ENCODE measurements at regions not wholly inside any gene's neighbourhood (a gene's known extent, or its start where the extent isn't known, plus 50 kb on each side); places are given as distances from the start of the nearest gene placed in this dataset.

GRCh38 chr17:77814091-77814772 is 144.3 kb upstream of the TNRC6C start:
- Histone ChIP-seq H3K27ac (no peak overlapping the region), H3K4me1 (peaks cover 23% of the 10 kb centered on the region), H3K9me3 (no peaks in the 10 kb centered on the region), H3K27me3 (no peaks in the 10 kb centered on the region), H3K4me3 (no peak overlapping the region), H3K36me3 (no peaks in the 10 kb centered on the region)
- DNase-seq (ENCODE audit: extremely low spot score in 2 of 2): no peak
- intact Hi-C loops (cut with DNase I): no loop called here
- TF ChIP-seq POLR2AphosphoS5 (IDR thresholded peaks at IDR 0.05; ENCODE audit: insufficient read depth in 1 of 2, low read depth in 1 of 2): no peak
- TF ChIP-seq CTCF (IDR thresholded peaks at IDR 0.05): no peak
- no peak for TF ChIP-seq POLR2A (IDR thresholded peaks at IDR 0.05)

GRCh38 chr17:77815127-77815905 is 143.2 kb upstream of the TNRC6C start:
- no peak for DNase-seq (ENCODE audit: extremely low spot score in 2 of 2)
- Histone ChIP-seq H3K9me3 (no peaks in the 10 kb centered on the region), H3K4me3 (no peak overlapping the region), H3K27me3 (no peaks in the 10 kb centered on the region), H3K27ac (no peak overlapping the region), H3K36me3 (no peaks in the 10 kb centered on the region), H3K4me1 (peaks cover 19% of the 10 kb centered on the region)
- TF ChIP-seq POLR2A (IDR thresholded peaks at IDR 0.05) (no peak), CTCF (IDR thresholded peaks at IDR 0.05) (no peak), POLR2AphosphoS5 (IDR thresholded peaks at IDR 0.05; ENCODE audit: insufficient read depth in 1 of 2, low read depth in 1 of 2) (no peak)
- intact Hi-C loops (cut with DNase I): no loop called here

- Histone ChIP-seq H3K4me3 (no peak overlapping the region), H3K27ac (no peak overlapping the region), H3K4me1 (peaks cover 9% of the 10 kb centered on the region), H3K36me3 (no peaks in the 10 kb centered on the region), H3K9me3 (no peaks in the 10 kb centered on the region), H3K27me3 (no peaks in the 10 kb centered on the region)
- no peak for TF ChIP-seq POLR2AphosphoS5 (IDR thresholded peaks at IDR 0.05; ENCODE audit: insufficient read depth in 1 of 2, low read depth in 1 of 2)
- no peak for TF ChIP-seq POLR2A (IDR thresholded peaks at IDR 0.05)
- TF ChIP-seq CTCF (IDR thresholded peaks at IDR 0.05): no peak
- no peak for DNase-seq (ENCODE audit: extremely low spot score in 2 of 2)
- intact Hi-C loops (cut with DNase I): no loop called here
Observed at GRCh38 chr17:77817953-77818352, 140.6 kb upstream of the TNRC6C start.

GRCh38 chr17:77819497-77819896 is 139.0 kb upstream of the TNRC6C start:
- intact Hi-C loops (cut with DNase I): no loop called here
- no peak overlapping the region for H3K4me3 ChIP-seq
- H3K36me3 ChIP-seq: no peaks in the 10 kb centered on the region
- H3K27ac ChIP-seq: no peak overlapping the region
- H3K9me3 ChIP-seq: no peaks in the 10 kb centered on the region
- peaks cover 19% of the 10 kb centered on the region for H3K4me1 ChIP-seq
- no peak for TF ChIP-seq POLR2A (IDR thresholded peaks at IDR 0.05)
- TF ChIP-seq POLR2AphosphoS5 (IDR thresholded peaks at IDR 0.05; ENCODE audit: insufficient read depth in 1 of 2, low read depth in 1 of 2): no peak
- no peak for TF ChIP-seq CTCF (IDR thresholded peaks at IDR 0.05)
- no peaks in the 10 kb centered on the region for H3K27me3 ChIP-seq
- no peak for DNase-seq (ENCODE audit: extremely low spot score in 2 of 2)

GRCh38 chr17:77821114-77821513 is 137.4 kb upstream of the TNRC6C start:
- H3K36me3 ChIP-seq: no peaks in the 10 kb centered on the region
- no peaks in the 10 kb centered on the region for H3K9me3 ChIP-seq
- no peak for DNase-seq (ENCODE audit: extremely low spot score in 2 of 2)
- H3K27me3 ChIP-seq: no peaks in the 10 kb centered on the region
- intact Hi-C loops (cut with DNase I): no loop called here
- no peak overlapping the region for H3K4me3 ChIP-seq
- TF ChIP-seq POLR2AphosphoS5 (IDR thresholded peaks at IDR 0.05; ENCODE audit: insufficient read depth in 1 of 2, low read depth in 1 of 2) (no peak), CTCF (IDR thresholded peaks at IDR 0.05) (no peak), POLR2A (IDR thresholded peaks at IDR 0.05) (no peak)
- no peak overlapping the region for H3K27ac ChIP-seq
- H3K4me1 ChIP-seq: peaks cover 19% of the 10 kb centered on the region

Data from vagina (tissue), 2 donors.